Type B pancreatic cell (in vitro differentiated cells): ENCODE measurements at regions not wholly inside any gene's neighbourhood (a gene's known extent, or its start where the extent isn't known, plus 50 kb on each side); places are given as distances from the start of the nearest gene placed in this dataset.

ENCODE experiments used
- DNase-seq: peaks from one replicate; pipeline ENCODE4 v3.0.0; 2021; ENCODE audit warnings: mixed read lengths; ENCODE audit not compliant: unreplicated experiment; ENCODE audit errors: extremely low spot score
- H3K27ac Mint-ChIP-seq: 2 replicates; pipeline ENCODE4 v1.8.0; 2021; ENCODE audit warnings: mild to moderate bottlenecking, mixed read lengths
- H3K27me3 Mint-ChIP-seq: 2 replicates; pipeline ENCODE4 v1.8.0; 2021; ENCODE audit warnings: mixed read lengths
- H3K36me3 Mint-ChIP-seq: 2 replicates; pipeline ENCODE4 v1.8.0; 2021; ENCODE audit warnings: mixed read lengths
- H3K4me1 Mint-ChIP-seq: one replicate; pipeline ENCODE4 v1.8.0; 2021; ENCODE audit warnings: mixed read lengths; ENCODE audit not compliant: unreplicated experiment
- H3K4me3 Mint-ChIP-seq: 2 replicates; pipeline ENCODE4 v1.8.0; 2021; ENCODE audit warnings: mild to moderate bottlenecking, mixed read lengths
- H3K9me3 Mint-ChIP-seq: 2 replicates; pipeline ENCODE4 v1.8.0; 2021; ENCODE audit warnings: mixed read lengths
- CTCF ChIP-seq: fragments of 200-600 bp; sonication (generic); conservative IDR thresholded peaks from 2 replicates; pipeline ENCODE4 v1.5.0; 2021; ENCODE audit warnings: antibody characterized with exemption, mild to moderate bottlenecking

DNA sequence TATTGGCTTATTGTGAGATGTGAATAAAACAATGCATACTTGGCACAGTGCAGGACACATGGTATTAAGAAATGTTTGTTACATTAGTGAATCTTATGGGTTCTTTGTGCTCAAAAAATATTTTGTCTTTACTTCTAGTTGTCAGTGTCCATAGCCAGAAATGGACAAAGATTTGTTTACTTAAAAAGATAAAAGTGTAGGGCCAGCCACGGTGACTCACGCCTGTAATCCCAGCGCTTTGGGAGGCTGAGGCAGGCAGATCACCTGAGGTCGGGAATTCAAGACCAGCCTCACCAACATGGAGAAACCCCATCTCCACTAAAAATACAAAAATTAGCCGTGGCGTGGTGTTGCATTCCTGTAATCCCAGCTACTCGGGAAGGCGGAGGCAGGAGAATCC is 654.6 kb upstream of the NEGR1 start:
- Mint-ChIP-seq H3K9me3 (peaks cover 4% of the 10 kb centered on the region), H3K36me3 (no peaks in the 10 kb centered on the region), H3K27me3 (no peaks in the 10 kb centered on the region), H3K4me3 (no peak overlapping the region), H3K27ac (no peak overlapping the region), H3K4me1 (peaks cover 2% of the 10 kb centered on the region)
- no peak for TF ChIP-seq CTCF
- no peak for DNase-seq

DNA sequence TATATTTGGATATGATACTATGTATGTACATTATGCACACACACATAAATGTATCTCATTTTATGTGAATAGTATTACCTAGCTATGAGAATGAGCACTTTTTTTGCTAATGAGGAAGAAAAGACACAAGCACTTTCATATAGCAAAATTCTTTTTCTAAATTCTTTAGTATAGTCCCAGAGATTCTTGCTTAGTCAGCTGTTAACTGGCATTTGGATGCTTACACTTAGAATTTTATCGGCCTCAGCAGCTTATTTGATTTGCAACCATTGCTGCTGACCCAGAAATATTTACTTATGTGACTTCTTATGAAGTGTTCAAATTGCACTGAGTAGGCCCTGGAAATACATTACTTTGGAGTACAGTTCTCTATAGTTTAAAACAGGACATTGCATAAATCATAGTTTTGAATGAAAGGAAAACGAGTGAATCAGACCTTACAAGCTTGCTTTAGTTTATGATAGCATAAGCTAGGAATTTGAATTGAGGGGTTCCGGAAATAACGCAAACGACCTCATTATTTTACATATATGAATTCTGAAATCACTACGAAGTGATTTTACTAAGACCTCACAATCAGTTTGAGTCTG is 653.9 kb upstream of the NEGR1 start:
- Mint-ChIP-seq H3K4me1 (no peaks in the 10 kb centered on the region), H3K27me3 (no peaks in the 10 kb centered on the region), H3K27ac (no peak overlapping the region)

GRCh38 chr1:72932025-72932424 is 649.7 kb upstream of the NEGR1 start:
- H3K36me3 Mint-ChIP-seq, result no peaks in the 10 kb centered on the region
- H3K27ac Mint-ChIP-seq, result no peak overlapping the region
- no peaks in the 10 kb centered on the region for H3K27me3 Mint-ChIP-seq
- no peaks in the 10 kb centered on the region for H3K4me1 Mint-ChIP-seq
- DNase-seq, result no peak
- TF ChIP-seq CTCF, result no peak
- no peak overlapping the region for H3K4me3 Mint-ChIP-seq
- H3K9me3 Mint-ChIP-seq, result peaks cover 4% of the 10 kb centered on the region

More for the DNA sequence above, 653.9 kb upstream of the NEGR1 start:
- no peak for TF ChIP-seq CTCF
- peaks cover 4% of the 10 kb centered on the region for H3K9me3 Mint-ChIP-seq
- no peak overlapping the region for H3K4me3 Mint-ChIP-seq
- no peaks in the 10 kb centered on the region for H3K36me3 Mint-ChIP-seq
- no peak for DNase-seq

DNA sequence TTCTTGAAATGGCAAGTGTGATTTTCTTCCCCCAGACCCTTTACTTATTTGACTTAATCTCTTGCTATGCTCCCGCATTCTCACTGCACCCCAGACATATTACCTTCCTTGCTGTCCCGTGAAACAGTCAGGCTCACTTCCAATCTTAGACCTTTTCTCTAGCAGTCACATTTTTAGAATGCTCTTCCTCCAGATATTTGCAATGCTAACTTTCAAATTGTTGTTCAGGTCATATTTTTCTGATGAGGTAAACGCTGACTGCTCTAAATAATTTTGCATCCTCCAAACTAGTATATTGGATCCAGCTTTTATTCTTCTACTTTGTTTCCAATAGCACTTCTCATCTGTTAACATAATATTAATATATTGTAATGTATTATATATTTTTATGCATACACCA is 648.2 kb upstream of the NEGR1 start:
- Mint-ChIP-seq H3K4me1 (no peaks in the 10 kb centered on the region), H3K27ac (no peak overlapping the region), H3K36me3 (no peaks in the 10 kb centered on the region), H3K27me3 (no peaks in the 10 kb centered on the region), H3K4me3 (no peak overlapping the region), H3K9me3 (peaks cover 4% of the 10 kb centered on the region)
- no peak for TF ChIP-seq CTCF
- no peak for DNase-seq

DNA sequence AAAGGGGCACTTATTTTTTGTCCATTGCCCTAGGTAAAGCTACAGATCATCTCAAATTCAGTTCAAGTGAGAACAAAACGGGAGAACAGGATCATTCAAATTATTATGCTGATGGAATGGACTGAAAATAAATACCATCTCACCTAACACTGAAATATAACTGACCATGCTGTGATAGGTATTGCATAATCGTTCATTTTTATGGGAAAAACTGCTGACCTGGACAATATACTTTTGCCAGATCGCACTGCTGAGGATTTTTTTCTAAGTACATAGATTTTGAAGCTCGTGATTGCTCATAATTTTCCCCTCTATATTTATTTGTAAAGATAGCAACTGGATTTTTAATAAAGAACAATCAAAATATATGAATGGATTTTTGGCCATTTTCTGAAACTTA is 636.6 kb upstream of the NEGR1 start:
- DNase-seq, result no peak
- Mint-ChIP-seq H3K27me3 (no peaks in the 10 kb centered on the region), H3K36me3 (no peaks in the 10 kb centered on the region), H3K4me3 (no peak overlapping the region), H3K27ac (no peak overlapping the region), H3K4me1 (no peaks in the 10 kb centered on the region), H3K9me3 (no peaks in the 10 kb centered on the region)
- no peak for TF ChIP-seq CTCF

DNA sequence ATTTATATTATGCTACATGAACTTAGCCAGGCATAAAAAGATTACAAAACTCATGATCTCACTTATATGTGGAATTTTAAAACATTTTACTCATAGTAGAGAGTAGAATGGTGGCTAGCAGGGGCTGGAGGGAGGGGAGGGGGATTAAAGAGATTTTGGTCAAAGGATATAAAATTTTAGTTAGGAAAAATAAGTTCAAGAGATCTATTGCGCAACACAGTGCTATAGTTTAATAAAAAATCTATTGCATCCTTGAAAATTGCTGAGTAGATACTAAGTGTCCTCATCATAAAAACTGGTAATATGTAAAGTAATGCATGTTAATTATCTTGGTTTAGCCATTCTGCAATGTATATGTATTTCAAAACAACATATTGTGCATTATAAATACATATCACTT is 635.6 kb upstream of the NEGR1 start:
- Mint-ChIP-seq H3K36me3 (no peaks in the 10 kb centered on the region), H3K9me3 (no peaks in the 10 kb centered on the region), H3K27ac (no peak overlapping the region)

More for the DNA sequence above, 635.6 kb upstream of the NEGR1 start:
- DNase-seq, result no peak
- Mint-ChIP-seq H3K27me3 (no peaks in the 10 kb centered on the region), H3K4me1 (no peaks in the 10 kb centered on the region), H3K4me3 (no peak overlapping the region)
- TF ChIP-seq CTCF, result no peak
